ENCODE measurements at regions not wholly inside any gene's neighbourhood (a gene's known extent, or its start where the extent isn't known, plus 50 kb on each side); places are given as distances from the start of the nearest gene placed in this dataset.

DNA sequence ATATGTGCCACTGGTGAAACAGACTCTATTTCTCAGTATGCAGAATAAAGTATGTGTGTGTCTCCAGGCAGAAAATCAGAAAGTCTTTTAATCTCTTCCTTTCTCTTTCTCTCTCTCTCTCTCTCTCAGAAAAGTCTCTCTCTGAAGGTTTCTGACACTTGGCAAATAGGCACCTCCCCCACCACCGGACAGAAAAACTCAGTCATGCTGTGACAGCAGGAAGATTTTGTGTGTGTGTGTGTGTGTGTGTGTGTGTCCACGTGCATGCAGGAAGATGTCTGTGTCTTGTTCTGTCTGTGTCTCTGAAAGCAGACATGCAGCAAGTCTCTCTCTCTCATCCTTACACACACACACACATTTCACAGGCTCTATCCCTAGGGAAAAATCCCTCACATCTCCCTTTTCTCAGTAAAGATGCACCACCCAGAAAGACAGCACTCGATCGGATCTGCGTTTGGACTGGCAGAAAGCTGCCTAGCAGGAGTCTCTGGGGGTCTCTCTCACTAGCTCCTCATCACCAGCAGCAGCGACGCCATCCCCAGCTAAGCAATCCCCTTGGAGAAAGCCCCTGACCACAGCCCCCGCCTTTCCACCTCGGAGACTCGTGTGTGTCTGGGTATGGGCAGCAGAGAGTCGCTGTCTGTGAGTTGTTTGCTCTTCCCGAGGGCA lies 98.3 kb downstream of the EDN3 start:
- Histone ChIP-seq H3K4me1 (peaks cover 0 to 3% of the 10 kb centered on the region in 2 donors), H3K27ac (no peak overlapping the region), H3K27me3 (peaks cover 6% of the 10 kb centered on the region), H3K9me3 (no peaks in the 10 kb centered on the region), H3K36me3 (no peaks in the 10 kb centered on the region), H3K4me3 (no peak overlapping the region)
- no peak for DNase-seq (ENCODE audit: low spot score in 2 of 2)
- intact Hi-C loops (cut with DNase I): no loop called here
- TF ChIP-seq CTCF (IDR thresholded peaks at IDR 0.05): no peak

GRCh38 chr20:59399426-59400099 lies 99.2 kb downstream of the EDN3 start:
- Histone ChIP-seq H3K27ac (no peak overlapping the region), H3K4me3 (no peak overlapping the region), H3K4me1 (peaks cover 2 to 5% of the 10 kb centered on the region in 2 donors), H3K36me3 (no peaks in the 10 kb centered on the region), H3K27me3 (peaks cover 7% of the 10 kb centered on the region), H3K9me3 (no peaks in the 10 kb centered on the region)
- intact Hi-C loops (cut with DNase I): no loop called here
- no peak for DNase-seq (ENCODE audit: low spot score in 2 of 2)
- TF ChIP-seq CTCF (IDR thresholded peaks at IDR 0.05): no peak

DNA sequence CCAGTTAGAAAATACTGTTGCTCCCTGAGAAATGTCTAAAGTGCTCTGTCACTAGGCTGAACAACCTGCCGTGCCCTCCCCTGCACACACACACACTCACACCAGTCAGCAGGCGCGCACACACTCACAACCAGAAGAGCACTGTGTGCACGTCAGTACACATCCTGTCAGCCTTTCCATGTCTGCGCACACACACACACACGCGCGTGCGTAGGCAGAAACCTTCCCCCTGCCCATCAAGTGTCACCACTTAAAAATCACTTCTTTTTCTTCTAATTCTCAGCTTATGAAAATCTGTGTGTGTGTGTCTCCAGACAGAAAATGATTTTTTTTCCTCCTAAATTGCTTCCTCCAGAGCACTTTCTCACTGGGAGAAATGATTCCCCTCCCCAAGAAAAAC lies 100.3 kb downstream of the EDN3 start:
- no peak for DNase-seq (ENCODE audit: low spot score in 2 of 2)
- intact Hi-C loops (cut with DNase I): no loop called here
- Histone ChIP-seq H3K27me3 (peaks cover 7% of the 10 kb centered on the region), H3K9me3 (no peaks in the 10 kb centered on the region), H3K4me3 (no peak overlapping the region), H3K27ac (no peak overlapping the region), H3K4me1 (peaks cover 2 to 5% of the 10 kb centered on the region in 2 donors), H3K36me3 (no peaks in the 10 kb centered on the region)
- no peak for TF ChIP-seq CTCF (IDR thresholded peaks at IDR 0.05)

- peaks cover 2 to 5% of the 10 kb centered on the region in 2 donors for H3K4me1 ChIP-seq
- H3K27ac ChIP-seq: no peak overlapping the region
- TF ChIP-seq CTCF (IDR thresholded peaks at IDR 0.05): no peak
- H3K27me3 ChIP-seq: peaks cover 7% of the 10 kb centered on the region
- H3K9me3 ChIP-seq: no peaks in the 10 kb centered on the region
- no peaks in the 10 kb centered on the region for H3K36me3 ChIP-seq
- intact Hi-C loops (cut with DNase I): no loop called here
- no peak overlapping the region for H3K4me3 ChIP-seq
- no peak for DNase-seq (ENCODE audit: low spot score in 2 of 2)
Observed at GRCh38 chr20:59402681-59403080, 102.3 kb downstream of the EDN3 start.

DNA sequence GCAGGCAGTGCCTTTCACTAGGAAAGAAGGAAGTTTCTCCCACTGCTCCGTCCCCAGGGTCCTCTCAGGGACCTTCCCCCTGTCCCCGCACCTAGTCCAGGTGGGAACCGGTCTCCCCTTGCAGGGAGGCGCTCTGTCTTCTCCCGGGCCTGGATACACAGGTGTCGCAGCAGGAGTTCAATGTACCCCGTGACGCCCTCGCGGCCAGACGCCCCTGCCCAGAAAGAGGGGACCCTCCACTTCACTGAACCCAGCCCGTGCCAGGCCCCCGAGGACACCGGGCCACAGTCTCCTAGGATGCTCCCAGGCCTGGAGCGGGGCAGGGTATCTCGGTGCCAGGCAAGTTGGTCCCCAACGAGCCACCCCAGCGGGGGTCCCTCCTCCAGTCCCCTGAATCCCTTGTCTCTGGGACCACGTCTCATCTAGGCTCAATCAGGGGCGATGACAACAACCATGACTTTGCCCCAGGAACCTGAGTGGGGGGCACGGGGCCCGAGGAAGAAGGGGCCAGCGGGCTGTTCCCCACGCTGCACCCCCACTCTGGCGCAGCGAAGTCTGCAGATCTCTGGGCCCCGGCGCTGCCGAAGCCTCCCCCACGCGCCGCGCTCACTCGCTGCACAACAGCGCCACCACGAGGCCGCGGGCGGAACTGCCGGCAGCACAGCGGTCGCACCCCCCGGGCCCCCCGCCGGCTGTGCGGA lies 103.0 kb downstream of the EDN3 start:
- H3K9me3 ChIP-seq: no peaks in the 10 kb centered on the region
- intact Hi-C loops (cut with DNase I): no loop called here
- peaks cover 2 to 5% of the 10 kb centered on the region in 2 donors for H3K4me1 ChIP-seq
- peak; percentile 74 to 84 (median 82) for TF ChIP-seq CTCF (IDR thresholded peaks at IDR 0.05)
- no peak for DNase-seq (ENCODE audit: low spot score in 2 of 2)
- H3K4me3 ChIP-seq: peak overlapping the region; percentile 2 to 30
- no peaks in the 10 kb centered on the region for H3K36me3 ChIP-seq
- H3K27ac ChIP-seq: no peak overlapping the region
- H3K27me3 ChIP-seq: peaks cover 7% of the 10 kb centered on the region

All from ascending aorta (tissue), 2 donors.